Central memory CD8-positive, alpha-beta T cell (primary cell): ENCODE measurements at regions not wholly inside any gene's neighbourhood (a gene's known extent, or its start where the extent isn't known, plus 50 kb on each side); places are given as distances from the start of the nearest gene placed in this dataset.

Source experiments
- ATAC-seq: fragments of 150-1000 bp; cut with Tn5 transposase; replicated peaks from 2 replicates; pipeline ENCODE4 v1.10.0; 2022; ENCODE audit warnings: mild to moderate bottlenecking, moderate FRiP score, moderate number of reproducible peaks; ENCODE audit not compliant: poor library complexity, severe bottlenecking; ENCODE audit errors: extremely low read depth
- DNase-seq, 2 donors: peaks; one replicate each; pipeline ENCODE4 v3.0.0; 2021; ENCODE audit warnings: low spot score in 2 of 2
- H3K27ac Mint-ChIP-seq: one replicate; pipeline ENCODE4 v1.8.0; 2022; ENCODE audit warnings: low read depth, mild to moderate bottlenecking, moderate library complexity, mixed read lengths
- H3K27me3 Mint-ChIP-seq: one replicate; pipeline ENCODE4 v1.8.0; 2022; ENCODE audit warnings: mixed read lengths
- H3K36me3 Mint-ChIP-seq: one replicate; pipeline ENCODE4 v1.8.0; 2022; ENCODE audit warnings: mild to moderate bottlenecking, moderate library complexity, mixed read lengths; ENCODE audit not compliant: insufficient read depth
- H3K4me1 Mint-ChIP-seq: one replicate; pipeline ENCODE4 v1.8.0; 2022; ENCODE audit warnings: mixed read lengths
- H3K4me3 Mint-ChIP-seq: one replicate; pipeline ENCODE4 v1.8.0; 2022; ENCODE audit warnings: mild to moderate bottlenecking, moderate library complexity, mixed read lengths
- H3K9me3 Mint-ChIP-seq: one replicate; pipeline ENCODE4 v1.8.0; 2022; ENCODE audit warnings: mixed read lengths

DNA sequence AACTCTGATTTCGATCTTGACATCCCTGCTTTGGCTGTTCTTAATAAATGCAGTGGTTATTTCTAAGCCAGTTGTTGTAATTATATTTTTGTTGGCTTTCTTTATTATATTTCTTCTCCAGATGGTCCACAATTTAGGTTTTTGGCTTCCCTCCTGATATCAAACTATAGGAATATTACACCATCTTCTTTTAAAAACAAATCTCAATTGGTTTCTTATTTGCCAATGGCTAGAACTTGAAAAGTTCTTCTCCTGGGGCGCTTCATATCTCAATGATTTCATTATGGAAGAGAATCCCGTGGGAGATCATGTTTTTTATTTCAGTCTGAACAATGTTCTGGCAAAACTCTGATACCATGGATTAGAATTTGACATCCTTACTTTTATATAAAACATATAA, 292.3 kb downstream of the FLRT2 start:
- no peaks in the 10 kb centered on the region for H3K36me3 Mint-ChIP-seq
- ATAC-seq (no peak), DNase-seq (no peak)
- no peaks in the 10 kb centered on the region for H3K4me1 Mint-ChIP-seq
- no peaks in the 10 kb centered on the region for H3K9me3 Mint-ChIP-seq
- no peaks in the 10 kb centered on the region for H3K27me3 Mint-ChIP-seq
- H3K27ac Mint-ChIP-seq = no peak overlapping the region
- no peak overlapping the region for H3K4me3 Mint-ChIP-seq

DNA sequence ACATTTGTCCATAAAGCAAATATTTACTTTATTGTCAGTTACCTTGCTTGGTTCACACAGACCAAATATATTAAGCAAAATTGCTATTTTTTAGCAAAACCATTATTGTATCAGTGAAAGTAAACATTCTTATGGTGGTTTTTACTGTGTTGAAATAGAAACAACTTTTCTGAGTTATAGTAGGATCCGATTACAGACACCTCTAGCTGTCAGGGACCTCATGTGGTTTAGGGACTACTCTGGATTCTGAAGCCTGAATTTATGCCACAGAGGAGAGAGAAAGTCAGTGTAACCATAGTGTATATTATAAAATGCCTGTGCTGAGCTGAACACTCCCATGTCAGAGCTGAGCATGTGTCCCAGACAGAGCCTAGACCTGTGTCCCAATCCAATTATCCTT, 287.5 kb downstream of the FLRT2 start:
- no peak for ATAC-seq
- H3K27ac Mint-ChIP-seq = no peak overlapping the region
- no peaks in the 10 kb centered on the region for H3K27me3 Mint-ChIP-seq
- DNase-seq = no peak
- no peaks in the 10 kb centered on the region for H3K9me3 Mint-ChIP-seq
- no peaks in the 10 kb centered on the region for H3K4me1 Mint-ChIP-seq
- no peak overlapping the region for H3K4me3 Mint-ChIP-seq
- H3K36me3 Mint-ChIP-seq = no peaks in the 10 kb centered on the region

DNA sequence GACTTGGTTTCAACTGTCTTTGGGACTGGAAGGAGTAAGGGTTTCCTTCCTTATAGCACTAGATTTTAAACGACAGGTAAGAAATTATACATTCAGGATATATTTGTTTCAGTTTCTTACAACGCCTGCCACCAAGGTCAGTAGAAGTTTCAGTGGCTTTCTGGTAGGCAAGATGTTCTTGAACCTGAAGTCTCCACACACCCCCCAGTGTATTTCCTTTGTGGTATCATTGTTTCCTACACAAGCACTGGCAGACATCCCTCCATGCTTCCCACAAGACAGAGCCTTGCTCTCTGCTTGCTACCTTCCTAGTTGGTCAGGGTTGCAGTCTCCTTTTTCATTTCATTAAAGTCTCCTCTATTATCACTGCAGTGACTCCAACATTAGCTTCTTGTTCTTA, 283.1 kb downstream of the FLRT2 start:
- no peak overlapping the region for H3K27ac Mint-ChIP-seq

DNA sequence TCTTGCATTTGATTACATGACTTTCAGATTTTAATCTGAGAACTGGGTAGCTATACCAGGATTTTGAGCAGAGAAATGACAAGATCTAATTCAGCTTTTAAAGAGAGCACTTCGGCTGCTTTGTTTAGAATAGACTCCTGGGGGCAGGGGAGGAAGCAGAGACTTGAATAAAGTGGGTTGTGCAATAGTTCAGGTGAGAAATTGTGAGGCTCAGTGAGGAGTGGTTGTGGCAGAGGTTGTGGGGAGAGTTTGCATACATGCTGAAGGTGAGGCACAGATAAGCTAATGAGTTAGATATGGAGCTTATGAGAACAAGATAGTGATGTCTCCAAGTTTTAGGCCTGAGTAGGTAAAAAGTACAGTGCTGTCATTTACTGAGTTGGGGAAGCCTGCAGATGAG, 281.4 kb downstream of the FLRT2 start:
- H3K27ac Mint-ChIP-seq = no peak overlapping the region

More for the DNA sequence above, 283.1 kb downstream of the FLRT2 start:
- ATAC-seq (no peak), DNase-seq (no peak)
- no peaks in the 10 kb centered on the region for H3K27me3 Mint-ChIP-seq
- H3K4me3 Mint-ChIP-seq = no peak overlapping the region
- no peaks in the 10 kb centered on the region for H3K4me1 Mint-ChIP-seq
- H3K9me3 Mint-ChIP-seq = no peaks in the 10 kb centered on the region
- no peaks in the 10 kb centered on the region for H3K36me3 Mint-ChIP-seq

DNA sequence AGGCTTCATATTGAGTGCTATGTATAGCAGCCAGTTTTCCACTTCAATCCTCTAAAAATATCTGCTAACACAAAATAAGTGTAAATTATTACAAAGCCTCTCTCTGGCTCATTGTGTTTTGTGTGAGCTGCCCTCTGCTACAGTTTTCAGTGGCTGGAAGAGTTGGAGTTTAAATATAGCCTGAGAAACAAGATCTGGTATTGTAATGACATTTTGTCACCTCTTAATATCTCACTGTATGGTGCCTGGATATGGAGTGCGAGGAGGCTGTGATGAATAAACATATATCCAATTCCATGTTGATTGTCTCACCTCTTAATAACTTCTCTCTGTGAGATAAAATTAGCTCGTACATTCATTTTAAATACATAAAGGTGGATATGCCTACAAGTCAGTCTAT, 269.7 kb downstream of the FLRT2 start:
- no peak for DNase-seq
- H3K4me3 Mint-ChIP-seq = no peak overlapping the region
- H3K27me3 Mint-ChIP-seq = no peaks in the 10 kb centered on the region
- H3K36me3 Mint-ChIP-seq = no peaks in the 10 kb centered on the region
- H3K4me1 Mint-ChIP-seq = no peaks in the 10 kb centered on the region
- peaks cover 16% of the 10 kb centered on the region for H3K9me3 Mint-ChIP-seq
- no peak for ATAC-seq
- H3K27ac Mint-ChIP-seq = no peak overlapping the region

More for the DNA sequence above, 281.4 kb downstream of the FLRT2 start:
- Mint-ChIP-seq H3K36me3 (no peaks in the 10 kb centered on the region), H3K4me1 (no peaks in the 10 kb centered on the region), H3K4me3 (no peak overlapping the region), H3K27me3 (no peaks in the 10 kb centered on the region), H3K9me3 (peaks cover 12% of the 10 kb centered on the region)
- DNase-seq (no peak), ATAC-seq (no peak)

DNA sequence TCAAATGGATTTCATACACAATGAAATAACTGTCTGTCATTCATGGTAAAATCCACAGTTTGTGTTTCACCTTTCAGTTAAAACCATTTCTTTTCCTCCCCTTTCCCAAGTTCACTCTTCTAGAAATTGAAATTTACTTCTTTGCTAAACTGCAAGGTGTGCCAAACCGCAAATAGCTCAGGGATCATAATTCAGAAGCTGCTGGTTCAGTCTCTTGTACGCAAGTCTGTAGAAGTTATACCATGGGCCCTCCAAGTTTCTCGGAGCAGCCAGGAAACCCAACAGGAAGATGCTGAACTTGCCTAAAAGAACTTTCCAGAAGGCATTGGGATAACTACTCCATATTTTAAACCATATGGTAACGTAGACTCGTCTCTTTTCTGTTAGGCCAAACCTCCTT, 268.9 kb downstream of the FLRT2 start:
- H3K27me3 Mint-ChIP-seq = no peaks in the 10 kb centered on the region
- ATAC-seq (no peak), DNase-seq (no peak)
- peaks cover 9% of the 10 kb centered on the region for H3K9me3 Mint-ChIP-seq
- H3K27ac Mint-ChIP-seq = no peak overlapping the region
- H3K4me1 Mint-ChIP-seq = no peaks in the 10 kb centered on the region
- H3K4me3 Mint-ChIP-seq = no peak overlapping the region
- no peaks in the 10 kb centered on the region for H3K36me3 Mint-ChIP-seq

DNA sequence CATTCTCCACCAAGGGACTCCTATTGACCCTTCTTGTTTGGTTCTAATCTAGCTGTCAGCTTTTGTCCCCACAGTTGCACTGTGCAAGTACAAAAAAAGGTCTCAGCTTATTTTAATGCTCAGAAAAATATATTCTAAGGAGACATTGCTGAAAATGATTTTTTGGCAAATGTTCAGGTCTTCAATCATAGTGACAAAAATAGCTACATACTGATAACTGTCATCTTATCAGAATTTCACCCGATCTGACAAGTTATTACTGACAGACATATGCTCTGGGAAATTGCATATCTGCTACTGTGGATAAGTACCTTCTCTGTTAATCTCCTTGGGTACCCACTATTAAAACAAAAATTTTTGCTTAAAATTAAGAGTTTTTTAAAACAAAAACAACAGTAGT, 263.6 kb downstream of the FLRT2 start:
- ATAC-seq = no peak

DNA sequence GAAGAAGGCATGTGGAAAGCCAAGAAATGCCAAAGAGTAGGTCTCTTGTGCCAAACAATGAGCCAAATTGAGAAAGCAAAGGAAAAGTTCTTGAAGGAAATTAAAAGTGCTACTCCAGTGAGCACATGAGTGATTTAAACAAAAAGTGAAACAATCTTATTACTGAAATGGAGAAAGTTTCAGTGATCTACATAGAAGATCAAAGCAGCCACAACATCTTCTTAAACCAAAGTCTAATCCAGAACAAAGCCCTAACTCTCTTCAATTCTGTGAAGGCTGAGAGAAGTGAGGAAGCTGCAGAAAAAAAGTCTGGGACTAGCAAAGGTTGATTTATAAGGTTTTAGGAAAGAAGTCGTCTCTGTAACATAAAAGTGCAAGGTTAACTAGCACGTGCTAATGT, 259.6 kb downstream of the FLRT2 start:
- ATAC-seq (no peak), DNase-seq (no peak)
- no peaks in the 10 kb centered on the region for H3K4me1 Mint-ChIP-seq
- H3K36me3 Mint-ChIP-seq = no peaks in the 10 kb centered on the region
- no peaks in the 10 kb centered on the region for H3K27me3 Mint-ChIP-seq
- no peaks in the 10 kb centered on the region for H3K9me3 Mint-ChIP-seq
- H3K27ac Mint-ChIP-seq = no peak overlapping the region
- no peak overlapping the region for H3K4me3 Mint-ChIP-seq

More for the DNA sequence above, 263.6 kb downstream of the FLRT2 start:
- Mint-ChIP-seq H3K4me1 (no peaks in the 10 kb centered on the region), H3K36me3 (no peaks in the 10 kb centered on the region), H3K9me3 (peaks cover 6% of the 10 kb centered on the region), H3K4me3 (no peak overlapping the region), H3K27ac (no peak overlapping the region), H3K27me3 (no peaks in the 10 kb centered on the region)
- no peak for DNase-seq

DNA sequence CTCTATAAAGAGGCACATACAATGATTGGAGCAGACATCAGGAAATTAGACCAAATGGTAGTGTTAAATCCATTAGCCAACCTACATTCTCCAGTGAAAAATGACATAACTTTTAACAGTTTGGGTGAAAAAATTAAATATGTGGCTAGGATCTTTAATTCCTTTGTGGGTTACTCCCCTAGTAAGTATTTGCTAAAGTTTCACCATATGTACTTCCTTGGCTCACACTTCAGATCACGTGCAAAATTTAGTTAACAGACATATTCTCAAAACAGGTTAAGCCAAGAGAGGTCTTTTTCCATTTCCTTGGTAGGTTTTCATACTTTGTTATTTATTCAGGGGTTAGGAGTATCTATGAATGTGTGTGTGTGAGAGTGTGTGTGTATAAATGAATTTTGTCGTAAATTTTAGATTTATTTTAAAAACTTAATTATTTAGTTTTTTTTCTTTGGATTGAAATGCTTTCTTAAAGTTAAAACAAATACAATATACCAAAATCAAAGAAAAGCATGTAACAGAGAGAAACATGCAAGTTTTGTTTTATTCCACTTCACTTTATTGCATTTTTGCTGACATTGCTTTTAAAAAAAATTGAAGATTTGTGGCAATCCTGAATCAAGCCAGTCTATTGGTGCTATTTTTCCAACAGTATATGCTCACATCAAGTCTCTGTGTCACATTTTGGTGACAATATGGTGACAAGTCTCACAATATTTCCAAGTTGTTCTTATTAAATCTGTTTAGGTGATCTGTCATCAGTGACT, 258.7 kb downstream of the FLRT2 start:
- Mint-ChIP-seq H3K4me1 (no peaks in the 10 kb centered on the region), H3K27me3 (no peaks in the 10 kb centered on the region), H3K27ac (no peak overlapping the region), H3K9me3 (no peaks in the 10 kb centered on the region), H3K4me3 (no peak overlapping the region), H3K36me3 (no peaks in the 10 kb centered on the region)
- ATAC-seq = no peak
- no peak for DNase-seq

DNA sequence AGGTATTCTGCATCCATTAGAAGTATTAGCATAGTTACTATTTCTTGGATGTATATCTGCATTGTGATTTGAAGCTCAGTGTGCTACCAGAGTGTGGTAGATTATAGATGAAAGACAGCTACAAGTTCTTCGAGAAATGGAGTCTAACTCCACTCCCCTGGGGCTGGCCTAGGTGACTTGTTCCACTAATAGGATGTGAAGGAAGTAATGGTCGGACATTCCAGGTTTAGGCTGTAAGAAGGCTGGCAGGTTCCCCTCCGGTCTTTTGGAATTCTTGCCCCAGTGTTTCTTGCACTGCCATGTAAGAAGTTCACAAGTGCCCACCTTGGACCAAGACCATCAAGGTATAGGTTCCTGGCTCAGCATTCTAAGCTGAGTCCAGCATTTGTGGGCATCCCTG, 236.4 kb downstream of the FLRT2 start:
- no peak for ATAC-seq
- no peak overlapping the region for H3K27ac Mint-ChIP-seq
- H3K4me3 Mint-ChIP-seq = no peak overlapping the region
- no peaks in the 10 kb centered on the region for H3K36me3 Mint-ChIP-seq
- no peaks in the 10 kb centered on the region for H3K9me3 Mint-ChIP-seq
- no peak for DNase-seq
- no peaks in the 10 kb centered on the region for H3K4me1 Mint-ChIP-seq
- no peaks in the 10 kb centered on the region for H3K27me3 Mint-ChIP-seq

DNA sequence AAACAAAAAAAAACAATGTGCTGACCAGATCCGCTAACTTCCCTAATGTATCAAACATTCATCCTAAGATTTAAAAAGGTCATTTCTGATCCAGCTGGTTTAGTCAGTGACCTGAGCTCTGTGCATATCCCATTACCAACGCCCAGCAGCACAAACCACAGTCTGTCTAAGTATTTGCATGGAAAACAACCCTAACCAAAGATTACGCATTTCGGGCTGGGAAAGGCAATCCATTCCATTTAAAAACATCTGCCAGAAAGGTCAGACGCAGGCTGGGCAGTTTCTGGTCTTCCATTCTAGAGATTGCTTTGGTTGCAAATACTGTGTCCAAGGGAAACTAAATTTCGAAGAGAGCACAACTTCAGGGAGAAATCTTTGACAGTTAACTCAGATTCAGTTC, 234.9 kb downstream of the FLRT2 start:
- ATAC-seq = no peak
- DNase-seq = no peak
- H3K4me3 Mint-ChIP-seq = no peak overlapping the region
- H3K9me3 Mint-ChIP-seq = no peaks in the 10 kb centered on the region
- no peaks in the 10 kb centered on the region for H3K36me3 Mint-ChIP-seq
- H3K27me3 Mint-ChIP-seq = no peaks in the 10 kb centered on the region
- H3K27ac Mint-ChIP-seq = no peak overlapping the region
- H3K4me1 Mint-ChIP-seq = no peaks in the 10 kb centered on the region

DNA sequence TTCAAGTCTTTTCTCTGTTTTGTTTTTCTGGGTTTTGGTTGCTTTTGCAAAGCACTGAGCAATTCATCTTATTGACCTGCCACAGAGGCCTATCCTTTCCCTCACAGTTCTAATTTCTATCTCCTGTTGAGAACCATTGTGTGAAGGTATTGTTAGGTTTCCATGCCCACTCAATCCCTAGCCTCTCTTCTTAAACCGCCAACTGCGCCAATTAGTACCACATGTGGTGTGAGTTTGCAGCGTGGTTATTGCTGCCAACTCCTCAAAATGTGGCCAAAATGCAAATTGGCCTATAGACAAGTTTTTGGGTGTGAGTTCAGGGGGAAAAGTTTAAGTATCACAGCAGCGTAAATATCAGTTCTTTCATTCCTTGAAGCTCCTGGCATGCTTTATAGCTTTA, 232.6 kb downstream of the FLRT2 start:
- Mint-ChIP-seq H3K4me3 (no peak overlapping the region), H3K9me3 (no peaks in the 10 kb centered on the region), H3K27me3 (no peaks in the 10 kb centered on the region), H3K27ac (no peak overlapping the region), H3K36me3 (no peaks in the 10 kb centered on the region), H3K4me1 (no peaks in the 10 kb centered on the region)
- ATAC-seq (no peak), DNase-seq (no peak)

DNA sequence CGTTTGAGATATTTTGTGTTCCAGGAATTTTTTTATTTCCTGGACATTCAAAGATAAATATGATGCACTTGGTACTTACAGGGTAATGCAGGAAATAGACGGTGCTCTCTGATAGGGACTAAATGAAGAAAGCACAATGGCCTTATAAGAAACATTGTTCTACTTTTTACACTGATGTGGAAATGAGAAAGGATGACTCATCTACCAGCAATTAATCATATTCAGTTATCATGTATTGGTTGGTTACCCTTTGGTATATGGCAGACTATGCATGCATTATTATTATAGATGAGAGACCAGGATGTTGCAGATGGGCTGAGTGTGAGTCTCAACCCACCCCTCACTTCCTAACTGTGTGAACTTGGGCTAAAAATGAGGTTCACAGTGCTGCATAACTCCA, 222.2 kb downstream of the FLRT2 start:
- Mint-ChIP-seq H3K27me3 (no peaks in the 10 kb centered on the region), H3K36me3 (no peaks in the 10 kb centered on the region), H3K4me1 (no peaks in the 10 kb centered on the region), H3K27ac (no peak overlapping the region), H3K9me3 (peaks cover 8% of the 10 kb centered on the region), H3K4me3 (no peak overlapping the region)
- ATAC-seq (no peak), DNase-seq (no peak)
